H1 (cell line): ENCODE measurements at regions not wholly inside any gene's neighbourhood (a gene's known extent, or its start where the extent isn't known, plus 50 kb on each side); places are given as distances from the start of the nearest gene placed in this dataset.

ENCODE experiments used
- CTCF ChIP-seq, 3 experiments: IDR thresholded peaks; 1 replicate in 2 of 3; 2 replicates in 1 of 3; pipeline versions ENCODE4 v1.5.1 to v1.6.1; 2011; ENCODE audit warnings: low read length in 3 of 3, mild to moderate bottlenecking in 3 of 3, inconsistent platforms in 2 of 3, low read depth in 1 of 3, moderate library complexity in 1 of 3; ENCODE audit not compliant: insufficient read depth in 1 of 3; ENCODE audit errors: control extremely low read depth in 1 of 3
- FOSL1 ChIP-seq: IDR thresholded peaks from 2 replicates; pipeline ENCODE4 v1.6.1; 2011; ENCODE audit warnings: mild to moderate bottlenecking, low read depth, low read length, moderate library complexity; ENCODE audit not compliant: insufficient read depth
- RAD21 ChIP-seq, 2 experiments: IDR thresholded peaks in 1 of 2; conservative IDR thresholded peaks in 1 of 2; 2 replicates each; pipeline ENCODE4 v1.6.1; 2011; ENCODE audit warnings: low read depth in 2 of 2, low read length in 2 of 2, improper control_type of control experiment in 1 of 2, inconsistent platforms in 1 of 2, mild to moderate bottlenecking in 1 of 2, moderate library complexity in 1 of 2
- SAP30 ChIP-seq: fragments of 300-600 bp; sonication (generic); IDR thresholded peaks from 2 replicates; pipeline ENCODE4 v1.7.1; 2012; ENCODE audit warnings: low read length, moderate library complexity, mild to moderate bottlenecking, inconsistent platforms; ENCODE audit not compliant: insufficient read depth, insufficient replicate concordance

GRCh38 chr9:82284758-82285157 is 296.2 kb downstream of the SPATA31D1 start:
- TF ChIP-seq FOSL1 (no peak), RAD21 (IDR thresholded peaks at IDR 0.05 in 1 of 2, conservative IDR thresholded peaks at IDR 0.05 in 1 of 2; ENCODE audit: low read depth in 2 of 2, low read length in 2 of 2) (no peak), CTCF (IDR thresholded peaks at IDR 0.05; ENCODE audit: control extremely low read depth in 1 of 3, insufficient read depth in 1 of 3, low read depth in 1 of 3, low read length in 3 of 3) (no peak), SAP30 (no peak)
